HG03025 (cell line): ENCODE measurements at regions not wholly inside any gene's neighbourhood (a gene's known extent, or its start where the extent isn't known, plus 50 kb on each side); places are given as distances from the start of the nearest gene placed in this dataset.
A peak's percentile ranks its signal among the peaks of the same experiment; 100 is the strongest.
"Not testable (repeated sequence)": the region's sequence is repeated elsewhere in the genome, so short reads cannot be mapped to it uniquely, and the experiment has no call there.

Experiments used
- ATAC-seq: cut with Tn5 transposase; IDR thresholded peaks from one replicate; pipeline ENCODE4 v1.9.1; 2021; ENCODE audit warnings: mild to moderate bottlenecking, moderate library complexity; ENCODE audit not compliant: unreplicated experiment, low FRiP score

- no peak for ATAC-seq
Observed at GRCh38 chrX:55142206-55142918, 53.5 kb downstream of the PAGE2 start.

GRCh38 chrX:55142919-55143310 lies 54.1 kb downstream of the PAGE2 start:
- no peak for ATAC-seq

GRCh38 chrX:55143621-55144020 lies 54.8 kb downstream of the PAGE2 start:
- no peak for ATAC-seq

GRCh38 chrX:55144697-55145096 lies 55.9 kb downstream of the PAGE2 start:
- no peak for ATAC-seq

- ATAC-seq, result no peak
Observed at GRCh38 chrX:55149242-55149641, 60.4 kb downstream of the PAGE2 start.

GRCh38 chrX:55151199-55151598 lies 62.4 kb downstream of the PAGE2 start:
- ATAC-seq, result no peak

GRCh38 chrX:55159551-55159950 lies 60.6 kb upstream of the PAGE5 start:
- no peak for ATAC-seq

GRCh38 chrX:55160685-55161552 lies 59.2 kb upstream of the PAGE5 start:
- ATAC-seq, result peak; percentile 96

- ATAC-seq, result no peak
Observed at GRCh38 chrX:55161581-55161980, 58.6 kb upstream of the PAGE5 start.

- ATAC-seq, result no peak
Observed at GRCh38 chrX:55163171-55163570, 57.0 kb upstream of the PAGE5 start.

GRCh38 chrX:55165026-55165425 lies 55.1 kb upstream of the PAGE5 start:
- ATAC-seq, result not testable (repeated sequence)

- no peak for ATAC-seq
Observed at GRCh38 chrX:55167124-55167803, 52.9 kb upstream of the PAGE5 start.

GRCh38 chrX:55167901-55168300 lies 52.2 kb upstream of the PAGE5 start:
- no peak for ATAC-seq

GRCh38 chrX:55169782-55170181 lies 50.4 kb upstream of the PAGE5 start:
- ATAC-seq, result no peak
